ENCODE measurements at regions not wholly inside any gene's neighbourhood (a gene's known extent, or its start where the extent isn't known, plus 50 kb on each side); places are given as distances from the start of the nearest gene placed in this dataset.

DNA sequence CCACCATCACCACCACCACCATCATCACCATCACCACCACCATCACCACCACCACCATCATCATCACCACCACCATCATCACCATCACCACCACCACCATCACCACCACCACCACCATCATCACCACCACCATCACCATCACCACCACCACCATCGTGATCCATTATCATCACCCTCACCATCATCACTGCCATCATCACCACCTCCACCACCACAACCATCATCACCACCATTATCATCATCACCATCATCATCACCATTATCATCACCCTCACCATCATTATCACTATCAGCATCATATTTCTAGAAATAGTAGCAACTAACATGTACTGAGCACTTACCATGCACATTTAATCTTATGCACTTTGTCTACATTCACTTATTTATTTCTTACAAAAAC is 94.9 kb downstream of the C16orf95 start:
- TF ChIP-seq, protein P1, sequence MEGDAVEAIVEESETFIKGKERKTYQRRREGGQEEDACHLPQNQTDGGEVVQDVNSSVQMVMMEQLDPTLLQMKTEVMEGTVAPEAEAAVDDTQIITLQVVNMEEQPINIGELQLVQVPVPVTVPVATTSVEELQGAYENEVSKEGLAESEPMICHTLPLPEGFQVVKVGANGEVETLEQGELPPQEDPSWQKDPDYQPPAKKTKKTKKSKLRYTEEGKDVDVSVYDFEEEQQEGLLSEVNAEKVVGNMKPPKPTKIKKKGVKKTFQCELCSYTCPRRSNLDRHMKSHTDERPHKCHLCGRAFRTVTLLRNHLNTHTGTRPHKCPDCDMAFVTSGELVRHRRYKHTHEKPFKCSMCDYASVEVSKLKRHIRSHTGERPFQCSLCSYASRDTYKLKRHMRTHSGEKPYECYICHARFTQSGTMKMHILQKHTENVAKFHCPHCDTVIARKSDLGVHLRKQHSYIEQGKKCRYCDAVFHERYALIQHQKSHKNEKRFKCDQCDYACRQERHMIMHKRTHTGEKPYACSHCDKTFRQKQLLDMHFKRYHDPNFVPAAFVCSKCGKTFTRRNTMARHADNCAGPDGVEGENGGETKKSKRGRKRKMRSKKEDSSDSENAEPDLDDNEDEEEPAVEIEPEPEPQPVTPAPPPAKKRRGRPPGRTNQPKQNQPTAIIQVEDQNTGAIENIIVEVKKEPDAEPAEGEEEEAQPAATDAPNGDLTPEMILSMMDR (IDR thresholded peaks at IDR 0.05; ENCODE audit: low read depth, low read length) = no peak
- TF ChIP-seq EZH2phosphoT487 (IDR thresholded peaks at IDR 0.05; ENCODE audit: low read depth) = no peak
